ENCODE measurements at regions not wholly inside any gene's neighbourhood (a gene's known extent, or its start where the extent isn't known, plus 50 kb on each side); places are given as distances from the start of the nearest gene placed in this dataset.

DNA sequence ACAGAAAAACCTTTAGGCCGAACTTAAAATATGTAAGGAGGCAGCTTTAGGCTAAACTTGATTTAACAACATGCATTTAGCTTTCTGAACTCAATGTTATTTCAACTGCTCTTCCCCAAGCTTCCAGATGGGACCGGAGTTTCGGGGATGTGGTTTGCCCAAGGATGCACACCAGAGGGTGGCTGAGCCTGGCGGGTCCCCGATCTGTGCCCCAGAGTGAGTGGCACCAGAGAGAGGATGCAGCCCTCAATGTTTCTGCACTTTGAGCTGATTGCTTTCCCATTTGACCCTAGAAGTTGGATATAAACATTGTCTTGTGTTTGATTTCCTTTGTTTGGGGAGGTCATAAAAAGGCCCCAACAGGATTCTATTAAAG is 348.0 kb upstream of the TNRC6C start (continued):
- TF ChIP-seq, protein P1, sequence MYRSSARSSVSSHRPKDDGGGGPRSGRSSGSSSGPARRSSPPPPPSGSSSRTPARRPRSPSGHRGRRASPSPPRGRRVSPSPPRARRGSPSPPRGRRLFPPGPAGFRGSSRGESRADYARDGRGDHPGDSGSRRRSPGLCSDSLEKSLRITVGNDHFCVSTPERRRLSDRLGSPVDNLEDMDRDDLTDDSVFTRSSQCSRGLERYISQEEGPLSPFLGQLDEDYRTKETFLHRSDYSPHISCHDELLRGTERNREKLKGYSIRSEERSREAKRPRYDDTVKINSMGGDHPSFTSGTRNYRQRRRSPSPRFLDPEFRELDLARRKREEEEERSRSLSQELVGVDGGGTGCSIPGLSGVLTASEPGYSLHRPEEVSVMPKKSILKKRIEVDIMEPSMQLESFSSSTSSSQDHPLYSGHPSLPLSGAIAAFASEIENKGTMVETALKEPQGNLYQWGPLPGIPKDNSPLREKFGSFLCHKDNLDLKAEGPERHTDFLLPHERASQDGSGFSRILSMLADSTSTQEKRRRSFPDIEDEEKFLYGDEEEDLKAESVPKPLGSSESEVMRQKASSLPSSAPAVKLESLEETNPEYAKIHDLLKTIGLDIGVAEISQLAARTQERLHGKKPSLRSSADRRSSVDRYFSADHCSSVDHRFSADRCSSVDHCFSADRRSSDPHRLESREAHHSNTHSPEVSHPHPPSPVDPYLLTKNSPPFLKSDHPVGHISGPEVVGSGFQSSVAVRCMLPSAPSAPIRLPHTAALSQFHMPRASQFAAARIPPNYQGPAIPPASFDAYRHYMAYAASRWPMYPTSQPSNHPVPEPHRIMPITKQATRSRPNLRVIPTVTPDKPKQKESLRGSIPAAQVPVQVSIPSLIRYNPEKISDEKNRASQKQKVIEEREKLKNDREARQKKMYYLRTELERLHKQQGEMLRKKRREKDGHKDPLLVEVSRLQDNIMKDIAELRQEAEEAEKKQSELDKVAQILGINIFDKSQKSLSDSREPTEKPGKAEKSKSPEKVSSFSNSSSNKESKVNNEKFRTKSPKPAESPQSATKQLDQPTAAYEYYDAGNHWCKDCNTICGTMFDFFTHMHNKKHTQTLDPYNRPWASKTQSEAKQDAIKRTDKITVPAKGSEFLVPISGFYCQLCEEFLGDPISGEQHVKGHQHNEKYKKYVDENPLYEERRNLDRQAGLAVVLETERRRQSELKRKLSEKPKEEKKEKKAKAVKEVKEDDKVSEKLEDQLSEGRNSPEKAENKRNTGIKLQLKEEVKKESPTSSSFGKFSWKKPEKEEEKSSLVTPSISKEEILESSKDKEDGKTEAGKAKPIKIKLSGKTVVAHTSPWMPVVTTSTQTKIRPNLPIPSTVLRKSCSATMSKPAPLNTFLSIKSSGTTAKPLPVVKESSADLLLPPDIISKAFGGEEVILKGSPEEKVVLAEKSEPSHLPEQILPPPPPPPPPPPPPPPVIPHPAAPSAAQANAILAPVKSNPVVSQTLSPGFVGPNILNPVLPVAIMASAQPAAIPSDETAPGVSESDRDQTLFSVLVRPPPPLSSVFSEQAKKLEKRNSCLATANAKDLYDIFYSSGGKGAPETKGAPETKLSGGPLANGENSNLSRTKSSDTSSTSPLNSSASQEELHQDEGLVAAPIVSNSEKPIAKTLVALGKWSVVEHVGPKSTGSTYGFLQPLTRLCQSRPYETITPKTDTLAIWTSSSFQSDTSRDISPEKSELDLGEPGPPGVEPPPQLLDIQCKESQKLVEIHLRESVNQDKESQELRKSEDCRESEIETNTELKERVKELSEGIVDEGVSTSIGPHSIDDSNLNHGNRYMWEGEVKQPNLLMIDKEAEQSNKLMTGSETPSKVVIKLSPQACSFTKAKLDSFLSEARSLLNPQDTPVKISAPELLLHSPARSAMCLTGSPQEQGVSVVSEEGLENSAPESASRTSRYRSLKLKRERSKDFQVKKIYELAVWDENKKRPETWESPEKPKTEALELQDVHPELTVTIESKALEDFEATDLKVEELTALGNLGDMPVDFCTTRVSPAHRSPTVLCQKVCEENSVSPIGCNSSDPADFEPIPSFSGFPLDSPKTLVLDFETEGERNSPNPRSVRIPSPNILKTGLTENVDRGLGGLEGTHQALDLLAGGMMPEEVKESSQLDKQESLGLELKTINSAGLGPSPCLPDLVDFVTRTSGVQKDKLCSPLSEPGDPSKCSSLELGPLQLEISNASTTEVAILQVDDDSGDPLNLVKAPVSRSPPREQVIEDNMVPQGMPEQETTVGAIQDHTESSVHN (IDR thresholded peaks at IDR 0.05; ENCODE audit: borderline replicate concordance in 1 of 2, low read depth in 1 of 2), result peak in 1 of 2 experiments; percentile 1; a peak in 1 of 4 replicates
- no peak for TF ChIP-seq SMARCE1 (IDR thresholded peaks at IDR 0.05)
